Fibroblast of lung (primary cell): ENCODE measurements at regions not wholly inside any gene's neighbourhood (a gene's known extent, or its start where the extent isn't known, plus 50 kb on each side); places are given as distances from the start of the nearest gene placed in this dataset.

Experiments used
- CTCF ChIP-seq, 2 donors: IDR thresholded peaks in 1 of 2; conservative IDR thresholded peaks in 1 of 2; 1 replicate in 1 of 2; 2 replicates in 1 of 2; pipeline ENCODE4 v1.5.1; 2011 to 2012; ENCODE audit warnings: low read length in 2 of 2, control low read depth in 1 of 2, inconsistent platforms in 1 of 2, low read depth in 1 of 2, mild to moderate bottlenecking in 1 of 2
- EZH2 ChIP-seq: IDR thresholded peaks from 2 replicates; pipeline ENCODE4 v1.5.1; 2012; ENCODE audit warnings: low read length, control low read depth, mild to moderate bottlenecking; ENCODE audit errors: missing control alignments

- no peak for TF ChIP-seq CTCF (conservative IDR thresholded peaks at IDR 0.05 in 1 of 2, IDR thresholded peaks at IDR 0.05 in 1 of 2; ENCODE audit: low read depth in 1 of 2, low read length in 2 of 2)
- TF ChIP-seq EZH2 = no peak
Measured at GRCh38 chr7:21330462-21331178, 97.3 kb upstream of the SP4 start.
